Embryonic facial prominence (tissue), 1 donor: ENCODE measurements at regions not wholly inside any gene's neighbourhood (a gene's known extent, or its start where the extent isn't known, plus 50 kb on each side); places are given as distances from the start of the nearest gene placed in this dataset.

Experiments used
- DNase-seq: peaks from one replicate; pipeline ENCODE4 v3.0.0-alpha.2; 2016; ENCODE audit errors: extremely low spot score

GRCh38 chr11:115030166-115030565 lies 351.8 kb downstream of the NXPE2 start:
- DNase-seq, result no peak

GRCh38 chr11:115036406-115037180 lies 358.3 kb downstream of the NXPE2 start:
- DNase-seq, result no peak

GRCh38 chr11:115042002-115042401 lies 363.7 kb downstream of the NXPE2 start:
- no peak for DNase-seq

GRCh38 chr11:115047631-115048030 lies 369.3 kb downstream of the NXPE2 start:
- DNase-seq, result no peak

- DNase-seq, result no peak
These were observed 371.5 kb downstream of the NXPE2 start for GRCh38 chr11:115049796-115050195.

GRCh38 chr11:115050756-115051155 lies 372.4 kb downstream of the NXPE2 start:
- no peak for DNase-seq

GRCh38 chr11:115051938-115052590 lies 373.7 kb downstream of the NXPE2 start:
- no peak for DNase-seq

- DNase-seq, result no peak
These were observed 374.3 kb downstream of the NXPE2 start for GRCh38 chr11:115052601-115053000.

- DNase-seq, result no peak
These were observed 376.5 kb downstream of the NXPE2 start for GRCh38 chr11:115054570-115055538.

GRCh38 chr11:115056514-115056913 lies 378.2 kb downstream of the NXPE2 start:
- DNase-seq, result no peak

- no peak for DNase-seq
These were observed 382.5 kb downstream of the NXPE2 start for GRCh38 chr11:115060840-115061239.

- DNase-seq, result no peak
These were observed 387.0 kb downstream of the NXPE2 start for GRCh38 chr11:115065314-115065713.

GRCh38 chr11:115065830-115066664 lies 387.7 kb downstream of the NXPE2 start:
- DNase-seq, result no peak

GRCh38 chr11:115067471-115067870 lies 389.1 kb downstream of the NXPE2 start:
- no peak for DNase-seq

- DNase-seq, result no peak
These were observed 389.7 kb downstream of the NXPE2 start for GRCh38 chr11:115067900-115068530.

GRCh38 chr11:115069599-115069998 lies 391.3 kb downstream of the NXPE2 start:
- DNase-seq, result no peak

GRCh38 chr11:115075356-115075755 lies 397.0 kb downstream of the NXPE2 start:
- no peak for DNase-seq

- no peak for DNase-seq
These were observed 399.4 kb downstream of the NXPE2 start for GRCh38 chr11:115077740-115078139.

- DNase-seq, result no peak
These were observed 400.4 kb downstream of the NXPE2 start for GRCh38 chr11:115078461-115079438.
